ENCODE measurements at regions not wholly inside any gene's neighbourhood (a gene's known extent, or its start where the extent isn't known, plus 50 kb on each side); places are given as distances from the start of the nearest gene placed in this dataset.

DNA sequence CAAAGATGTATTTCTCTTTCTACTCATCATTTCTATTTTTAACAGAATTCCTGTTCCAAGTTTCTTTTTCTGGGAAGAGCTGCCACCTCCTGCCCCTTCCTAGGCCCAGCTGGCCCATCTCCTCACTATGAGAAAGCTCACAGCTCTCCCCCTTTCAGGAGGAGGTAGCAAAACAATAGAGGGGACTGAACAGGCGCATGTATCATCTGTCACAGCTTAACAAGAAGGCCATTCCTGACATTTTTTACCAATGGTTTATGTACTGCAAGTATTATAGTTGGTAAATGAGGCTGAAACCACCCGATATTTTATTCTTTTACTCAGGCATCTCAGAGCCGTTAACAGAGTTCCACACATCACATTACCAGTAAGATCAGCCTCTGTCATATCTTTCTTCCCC lies 103.7 kb upstream of the MTHFD1L start:
- Mint-ChIP-seq H3K9me3 (ENCODE audit: unreplicated experiment) (peaks cover 2% of the 10 kb centered on the region), H3K4me1 (ENCODE audit: low read depth, unreplicated experiment) (peaks cover 11% of the 10 kb centered on the region), H3K4me3 (ENCODE audit: unreplicated experiment) (no peak overlapping the region), H3K27ac (ENCODE audit: unreplicated experiment) (no peak overlapping the region), H3K36me3 (ENCODE audit: low read depth, unreplicated experiment) (no peaks in the 10 kb centered on the region), H3K27me3 (ENCODE audit: low read depth, unreplicated experiment) (no peaks in the 10 kb centered on the region)
- no peak overlapping the region for H3K27ac ChIP-seq (ENCODE audit: low read depth, low read length)
- H3K4me2 ChIP-seq (ENCODE audit: low read length), result no peak overlapping the region
- H3K79me2 ChIP-seq (ENCODE audit: insufficient read depth, low read length), result peaks cover 13% of the 10 kb centered on the region
- H3K9me3 ChIP-seq (ENCODE audit: insufficient read depth, low read depth, low read length), result no peaks in the 10 kb centered on the region
- no peak overlapping the region for H2AFZ ChIP-seq (ENCODE audit: low read depth, low read length)
- no peak overlapping the region for H3K9ac ChIP-seq (ENCODE audit: low read length)
- peaks cover 10% of the 10 kb centered on the region for H3K4me1 ChIP-seq (ENCODE audit: insufficient read depth, low read length)
- H3K36me3 ChIP-seq (ENCODE audit: insufficient read depth, low read length), result no peaks in the 10 kb centered on the region
- H3K4me3 ChIP-seq (ENCODE audit: insufficient read depth, low read depth, low read length), result no peak overlapping the region
- no peaks in the 10 kb centered on the region for H3K27me3 ChIP-seq (ENCODE audit: insufficient read depth, low read length)
- DNase-seq (ENCODE audit: low read depth) (peak; percentile 80), FAIRE-seq (no peak)
- H4K20me1 ChIP-seq (ENCODE audit: insufficient read depth, low read length), result no peaks in the 10 kb centered on the region
- TF ChIP-seq CTCF (IDR thresholded peaks at IDR 0.05; ENCODE audit: insufficient read depth, low read depth, low read length) (no peak), EZH2 (IDR thresholded peaks at IDR 0.05; ENCODE audit: insufficient read depth, low read length) (no peak)

GRCh38 chr6:150764334-150765066 lies 101.0 kb upstream of the MTHFD1L start:
- Histone ChIP-seq H3K79me2 (ENCODE audit: insufficient read depth, low read length) (peaks cover 9% of the 10 kb centered on the region), H3K9me3 (ENCODE audit: insufficient read depth, low read depth, low read length) (no peaks in the 10 kb centered on the region), H3K4me3 (ENCODE audit: insufficient read depth, low read depth, low read length) (no peak overlapping the region), H3K9ac (ENCODE audit: low read length) (no peak overlapping the region), H3K27me3 (ENCODE audit: insufficient read depth, low read length) (no peaks in the 10 kb centered on the region), H2AFZ (ENCODE audit: low read depth, low read length) (peak overlapping the region; percentile 36), H4K20me1 (ENCODE audit: insufficient read depth, low read length) (no peaks in the 10 kb centered on the region), H3K36me3 (ENCODE audit: insufficient read depth, low read length) (no peaks in the 10 kb centered on the region), H3K27ac (ENCODE audit: low read depth, low read length) (no peak overlapping the region), H3K4me1 (ENCODE audit: insufficient read depth, low read length) (peaks cover 23% of the 10 kb centered on the region), H3K4me2 (ENCODE audit: low read length) (no peak overlapping the region)
- DNase-seq (ENCODE audit: low read depth) (no peak), FAIRE-seq (no peak)
- Mint-ChIP-seq H3K36me3 (ENCODE audit: low read depth, unreplicated experiment) (no peaks in the 10 kb centered on the region), H3K27me3 (ENCODE audit: low read depth, unreplicated experiment) (no peaks in the 10 kb centered on the region), H3K4me3 (ENCODE audit: unreplicated experiment) (no peak overlapping the region), H3K9me3 (ENCODE audit: unreplicated experiment) (no peaks in the 10 kb centered on the region), H3K27ac (ENCODE audit: unreplicated experiment) (no peak overlapping the region), H3K4me1 (ENCODE audit: low read depth, unreplicated experiment) (peaks cover 20% of the 10 kb centered on the region)
- no peak for TF ChIP-seq EZH2 (IDR thresholded peaks at IDR 0.05; ENCODE audit: insufficient read depth, low read length)
- TF ChIP-seq CTCF (IDR thresholded peaks at IDR 0.05; ENCODE audit: insufficient read depth, low read depth, low read length), result no peak

GRCh38 chr6:150765067-150765764 lies 100.3 kb upstream of the MTHFD1L start:
- H3K9me3 Mint-ChIP-seq (ENCODE audit: unreplicated experiment), result no peaks in the 10 kb centered on the region
- H3K9ac ChIP-seq (ENCODE audit: low read length), result no peak overlapping the region
- H2AFZ ChIP-seq (ENCODE audit: low read depth, low read length), result no peak overlapping the region
- peaks cover 6% of the 10 kb centered on the region for H3K79me2 ChIP-seq (ENCODE audit: insufficient read depth, low read length)
- H3K9me3 ChIP-seq (ENCODE audit: insufficient read depth, low read depth, low read length), result no peaks in the 10 kb centered on the region
- H3K4me3 Mint-ChIP-seq (ENCODE audit: unreplicated experiment), result no peak overlapping the region
- H3K4me3 ChIP-seq (ENCODE audit: insufficient read depth, low read depth, low read length), result no peak overlapping the region
- no peak for TF ChIP-seq CTCF (IDR thresholded peaks at IDR 0.05; ENCODE audit: insufficient read depth, low read depth, low read length)
- no peak for TF ChIP-seq EZH2 (IDR thresholded peaks at IDR 0.05; ENCODE audit: insufficient read depth, low read length)
- H3K36me3 ChIP-seq (ENCODE audit: insufficient read depth, low read length), result no peaks in the 10 kb centered on the region
- no peak for FAIRE-seq
- no peak overlapping the region for H3K4me2 ChIP-seq (ENCODE audit: low read length)
- no peak for DNase-seq (ENCODE audit: low read depth)
- peaks cover 20% of the 10 kb centered on the region for H3K4me1 Mint-ChIP-seq (ENCODE audit: low read depth, unreplicated experiment)
- no peaks in the 10 kb centered on the region for H3K27me3 Mint-ChIP-seq (ENCODE audit: low read depth, unreplicated experiment)
- no peak overlapping the region for H3K27ac ChIP-seq (ENCODE audit: low read depth, low read length)
- H3K4me1 ChIP-seq (ENCODE audit: insufficient read depth, low read length), result peaks cover 23% of the 10 kb centered on the region
- H4K20me1 ChIP-seq (ENCODE audit: insufficient read depth, low read length), result no peaks in the 10 kb centered on the region
- H3K36me3 Mint-ChIP-seq (ENCODE audit: low read depth, unreplicated experiment), result peaks cover 2% of the 10 kb centered on the region
- H3K27me3 ChIP-seq (ENCODE audit: insufficient read depth, low read length), result no peaks in the 10 kb centered on the region
- H3K27ac Mint-ChIP-seq (ENCODE audit: unreplicated experiment), result peak overlapping the region; percentile 59
